HG03460 (cell line): ENCODE measurements at regions not wholly inside any gene's neighbourhood (a gene's known extent, or its start where the extent isn't known, plus 50 kb on each side); places are given as distances from the start of the nearest gene placed in this dataset.

Experiments
- ATAC-seq: cut with Tn5 transposase; IDR thresholded peaks from one replicate; pipeline ENCODE4 v1.9.1; 2021; ENCODE audit not compliant: unreplicated experiment

DNA sequence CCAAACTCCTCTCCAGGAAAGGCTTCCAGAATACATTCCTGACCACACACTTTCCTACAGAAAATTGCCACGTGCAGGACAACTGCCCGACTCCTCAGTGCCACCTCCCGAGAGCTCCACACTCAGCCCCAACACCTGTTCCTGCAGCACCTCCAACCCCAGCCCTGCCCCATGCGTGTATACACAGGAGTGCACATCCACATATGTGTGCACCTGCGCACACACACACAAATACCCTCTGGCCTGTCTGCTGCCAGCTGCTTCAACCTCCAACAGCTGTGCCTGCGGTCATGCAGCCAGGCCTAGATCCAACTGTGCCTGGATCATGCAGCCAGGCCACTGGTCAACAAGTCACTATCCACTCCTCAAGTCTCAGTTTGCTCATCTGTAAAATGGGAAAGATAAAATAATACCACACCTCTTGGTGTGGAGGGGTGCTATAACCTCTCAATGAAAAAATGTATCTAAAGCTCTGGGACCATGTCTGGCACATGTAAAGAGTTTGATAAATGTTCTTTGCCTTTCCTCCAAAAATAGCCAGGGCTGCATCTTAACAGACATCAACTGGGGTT, 152.1 kb upstream of the ID2 start:
- no peak for ATAC-seq

DNA sequence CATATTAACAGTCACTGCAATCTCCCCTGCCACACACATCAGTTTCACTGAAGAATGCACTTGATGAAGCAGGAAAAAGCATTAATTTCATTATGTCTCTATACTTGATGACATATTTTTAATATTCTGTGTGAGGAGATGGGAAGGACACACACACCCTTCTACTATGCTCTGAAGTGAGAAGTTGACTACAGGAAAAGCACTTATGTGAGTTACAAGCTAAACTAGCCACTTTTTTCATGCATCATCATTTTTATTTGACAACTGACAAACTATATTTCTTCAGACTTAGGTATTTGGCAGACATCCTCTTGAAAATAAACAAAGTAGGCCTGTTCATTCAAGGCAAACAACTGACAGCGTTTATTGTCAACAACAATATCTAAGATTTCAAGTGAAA, 150.4 kb upstream of the ID2 start:
- ATAC-seq: no peak

DNA sequence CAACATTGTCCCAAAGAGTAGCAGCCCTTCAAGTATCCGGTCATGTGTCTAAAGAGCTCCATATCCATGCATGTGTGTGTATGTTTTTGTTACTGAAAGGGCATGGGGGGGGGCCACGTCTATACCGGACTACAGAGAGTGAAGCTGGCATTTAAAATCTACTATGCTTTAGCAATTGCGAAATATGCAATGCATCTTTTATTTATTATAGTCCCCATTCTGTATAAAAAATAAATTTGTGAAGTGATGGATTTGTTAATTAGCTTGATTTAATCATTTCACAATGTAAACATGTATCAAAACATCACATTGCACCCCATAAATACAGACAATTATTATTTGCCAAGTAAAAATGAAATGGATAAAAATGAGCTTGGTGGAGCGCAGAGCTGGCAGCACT, 149.4 kb upstream of the ID2 start:
- no peak for ATAC-seq

DNA sequence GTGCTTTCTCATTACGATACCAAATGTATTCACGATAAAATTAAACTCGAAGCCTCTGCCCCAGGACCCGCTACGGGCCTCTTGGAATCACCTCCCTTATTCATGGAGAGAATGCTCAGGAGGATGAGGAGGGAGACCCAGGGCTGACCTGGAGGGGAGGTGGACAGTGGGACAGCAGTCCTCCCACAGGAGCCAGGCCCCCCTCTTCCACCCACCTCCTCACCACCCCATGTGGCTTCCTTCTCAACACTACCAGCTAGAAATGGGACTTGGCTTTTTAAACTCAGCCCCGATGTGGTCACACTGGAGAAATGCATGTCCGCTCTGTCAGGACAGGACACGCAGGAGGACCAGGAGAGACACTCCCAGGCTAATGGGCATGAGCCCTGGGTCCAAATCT, 147.9 kb upstream of the ID2 start:
- no peak for ATAC-seq

DNA sequence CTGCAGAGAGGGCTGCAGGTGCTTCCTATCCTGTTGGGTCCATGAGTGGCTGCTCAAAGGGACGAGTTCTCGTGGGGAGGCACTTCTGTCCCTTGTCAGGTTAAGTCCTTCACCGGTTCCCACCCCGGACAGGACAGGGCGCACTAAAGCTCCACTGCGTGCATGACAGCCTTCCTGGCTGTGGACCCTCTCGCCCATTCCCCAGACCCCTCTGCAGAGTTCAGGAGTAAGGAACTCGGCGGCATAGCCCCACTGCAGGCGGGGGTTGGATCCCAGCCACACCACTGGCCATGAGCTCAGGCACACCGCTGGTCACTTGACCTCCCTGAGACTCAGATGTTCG, 147.5 kb upstream of the ID2 start:
- no peak for ATAC-seq

DNA sequence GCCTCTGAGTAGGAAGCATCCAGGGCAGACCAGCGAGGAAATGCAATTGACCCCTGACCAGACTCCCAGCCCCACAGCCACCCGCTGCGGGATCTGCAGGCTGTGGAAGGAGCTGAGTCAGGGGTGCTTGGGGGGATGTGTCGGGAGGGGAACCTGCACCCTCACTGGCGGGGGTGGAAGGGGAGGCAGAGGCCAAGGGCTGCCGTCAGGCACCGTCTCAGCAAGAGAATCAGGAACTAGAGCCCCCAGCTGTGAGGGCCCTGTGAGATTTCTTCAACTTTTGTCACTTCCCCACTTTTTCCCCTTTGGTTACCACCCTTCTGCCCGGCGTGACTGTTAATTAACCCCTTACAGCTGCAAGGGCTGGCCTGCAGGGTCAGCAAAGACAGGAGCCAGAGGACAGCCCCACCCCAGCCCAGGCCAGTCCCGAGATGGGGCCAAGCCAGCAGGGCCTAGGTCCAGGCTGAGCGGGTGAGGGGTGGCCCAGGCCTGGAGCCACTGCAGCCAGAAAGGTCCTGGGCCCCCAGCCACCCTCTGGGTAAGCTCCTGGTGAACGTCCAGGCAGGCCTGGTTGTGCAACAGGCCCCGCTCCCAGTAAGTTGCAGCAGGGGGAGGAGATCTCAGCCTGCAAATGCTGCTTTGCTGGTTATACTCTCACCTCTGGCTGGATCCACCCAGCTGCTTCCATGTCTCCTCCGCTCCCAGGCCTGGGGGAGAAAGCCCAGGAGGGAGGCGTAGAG, 147.0 kb upstream of the ID2 start:
- ATAC-seq: no peak

DNA sequence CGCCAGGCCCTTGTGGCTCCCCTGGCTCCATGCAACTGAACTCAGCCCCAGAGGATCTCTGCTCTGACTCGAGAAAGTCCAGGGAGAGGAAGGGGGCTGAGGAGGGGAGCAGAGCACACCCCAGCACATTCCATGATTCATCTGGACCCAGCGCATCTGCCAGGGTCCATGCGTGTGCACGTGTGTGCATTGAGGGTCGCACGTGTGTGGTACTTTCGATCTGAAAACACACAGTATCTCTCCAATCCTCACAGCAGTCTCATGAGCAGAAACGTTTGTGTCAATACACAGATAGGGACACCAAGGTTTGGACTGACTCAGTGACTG, 146.4 kb upstream of the ID2 start:
- no peak for ATAC-seq

DNA sequence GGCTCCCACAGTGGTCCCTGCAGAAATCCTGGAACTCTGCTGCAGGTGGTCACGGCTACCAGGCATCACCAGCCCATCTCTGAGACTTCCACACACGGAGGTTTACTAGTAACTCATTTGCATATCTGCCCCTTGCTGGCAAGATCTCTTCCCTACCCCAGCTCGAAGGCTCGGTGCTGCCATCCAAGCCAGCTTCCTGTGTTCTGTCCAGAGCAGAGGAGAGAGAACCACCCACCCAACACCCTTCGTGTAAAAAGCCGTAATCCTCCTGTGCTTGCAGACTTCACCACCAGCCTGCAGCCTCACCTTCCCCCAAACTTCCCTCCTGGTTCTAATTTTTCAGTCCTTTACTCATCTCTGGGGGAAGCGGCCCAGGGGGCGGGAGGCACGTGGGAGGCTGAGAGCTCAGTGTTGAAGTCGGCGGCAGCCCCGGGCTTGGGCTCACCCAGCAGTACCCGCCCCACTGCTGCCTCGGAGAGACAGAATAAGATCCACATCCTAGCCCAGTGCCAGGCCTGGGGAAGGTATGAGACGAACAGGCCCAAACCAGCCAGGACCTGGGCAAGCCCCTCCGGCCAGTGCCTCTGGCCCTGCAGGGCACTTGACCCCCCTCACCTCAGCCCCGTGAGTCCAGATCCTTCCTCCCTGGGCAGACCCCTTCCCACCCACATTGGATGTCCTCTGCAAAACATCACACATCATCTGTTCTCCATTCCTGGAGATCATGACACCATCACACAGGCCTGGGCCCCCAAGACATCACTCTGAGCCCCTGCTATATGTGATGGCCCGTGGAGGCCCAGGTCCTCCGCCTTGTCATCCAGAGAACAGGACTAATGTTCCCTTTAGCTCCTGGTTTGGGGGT, 145.8 kb upstream of the ID2 start:
- peak; percentile 45 for ATAC-seq

DNA sequence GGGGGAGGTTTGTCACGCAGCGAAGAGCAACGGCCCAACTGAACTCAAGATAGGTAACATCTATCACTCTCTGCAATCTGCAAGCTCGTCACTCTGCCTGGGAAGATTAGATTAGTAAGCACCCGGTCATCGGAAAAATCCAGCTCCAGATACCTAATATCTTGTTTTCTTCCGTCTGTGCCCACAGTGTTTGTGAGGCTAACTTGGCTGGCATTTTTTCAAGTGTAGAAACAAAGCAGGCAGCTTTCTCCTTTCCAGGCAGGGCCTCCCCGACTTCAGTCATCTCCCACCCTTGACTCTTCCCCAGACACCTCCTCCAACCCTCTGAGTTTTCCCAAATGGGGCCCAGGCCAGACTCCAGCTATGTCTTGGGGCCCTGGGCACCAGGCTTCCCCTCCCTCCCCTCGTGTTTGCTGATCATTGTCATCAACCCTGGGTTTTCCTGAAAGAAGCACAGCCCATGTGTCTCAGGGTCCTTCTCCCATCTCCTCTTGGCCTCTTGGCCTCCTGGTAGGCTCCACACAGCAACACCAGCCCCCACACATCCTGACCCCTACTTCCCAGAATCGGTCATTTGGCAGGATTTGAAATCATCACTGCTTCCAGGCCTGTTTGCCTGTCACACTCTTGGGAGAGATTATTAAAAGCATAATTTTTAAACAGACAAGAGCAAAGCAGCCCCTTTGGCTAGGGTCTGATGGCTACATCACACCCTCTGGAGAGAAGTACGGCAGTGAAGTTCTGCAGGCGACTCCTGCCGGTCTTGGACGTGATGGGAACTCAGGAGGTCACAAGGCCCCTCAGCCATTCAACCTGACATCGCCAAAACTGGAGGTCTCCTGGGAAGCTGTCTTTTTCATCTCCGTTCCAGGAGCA, 144.9 kb upstream of the ID2 start:
- no peak for ATAC-seq

DNA sequence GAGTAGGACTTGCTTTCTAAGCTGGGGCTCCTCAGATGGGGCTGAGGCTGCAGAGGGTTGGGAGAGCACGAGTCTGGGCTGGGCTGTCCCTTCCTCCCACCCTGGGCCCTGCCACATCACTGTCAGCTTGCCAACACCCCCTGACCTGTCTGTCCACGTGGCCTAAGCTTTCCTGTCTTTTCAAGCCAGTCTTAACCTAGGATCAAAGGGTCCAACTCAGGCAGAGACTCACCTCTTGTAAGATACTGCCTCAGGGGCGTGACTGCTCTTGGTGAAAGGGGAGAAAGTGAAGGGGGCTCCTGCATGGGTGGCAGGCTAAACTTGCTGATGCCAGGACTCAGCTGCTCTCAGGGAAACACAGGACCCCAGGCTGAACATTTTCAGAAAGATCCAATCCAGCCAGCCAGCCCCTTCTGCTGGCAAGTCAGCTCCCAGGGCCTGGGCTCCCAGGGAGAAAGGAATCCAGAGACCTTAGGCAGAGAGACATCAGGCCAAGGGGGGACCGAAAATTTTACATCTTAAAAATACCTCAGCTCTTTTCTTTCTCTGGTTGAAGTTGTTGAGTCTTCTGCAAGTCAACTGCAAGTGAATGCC, 144.2 kb upstream of the ID2 start:
- no peak for ATAC-seq

DNA sequence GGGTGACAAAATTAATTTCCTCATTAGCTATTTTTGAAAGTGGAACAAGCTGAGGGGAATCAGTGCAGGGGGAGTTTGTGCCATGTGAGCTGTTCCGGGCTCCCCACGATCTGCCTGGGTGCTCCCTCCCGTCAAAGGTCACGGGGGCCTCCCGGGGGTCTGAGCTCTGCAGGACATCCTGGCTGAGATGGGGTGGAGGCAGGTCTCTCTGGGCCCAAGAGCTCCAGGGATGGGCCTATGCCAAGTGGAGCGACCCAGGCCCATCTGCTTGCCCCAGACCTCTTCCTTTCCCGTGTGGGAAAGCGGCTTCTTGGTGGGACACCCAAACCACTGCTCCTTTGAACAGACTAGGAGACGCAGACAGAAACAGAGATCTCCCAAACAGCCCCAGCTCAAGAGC, 143.3 kb upstream of the ID2 start:
- ATAC-seq: no peak

DNA sequence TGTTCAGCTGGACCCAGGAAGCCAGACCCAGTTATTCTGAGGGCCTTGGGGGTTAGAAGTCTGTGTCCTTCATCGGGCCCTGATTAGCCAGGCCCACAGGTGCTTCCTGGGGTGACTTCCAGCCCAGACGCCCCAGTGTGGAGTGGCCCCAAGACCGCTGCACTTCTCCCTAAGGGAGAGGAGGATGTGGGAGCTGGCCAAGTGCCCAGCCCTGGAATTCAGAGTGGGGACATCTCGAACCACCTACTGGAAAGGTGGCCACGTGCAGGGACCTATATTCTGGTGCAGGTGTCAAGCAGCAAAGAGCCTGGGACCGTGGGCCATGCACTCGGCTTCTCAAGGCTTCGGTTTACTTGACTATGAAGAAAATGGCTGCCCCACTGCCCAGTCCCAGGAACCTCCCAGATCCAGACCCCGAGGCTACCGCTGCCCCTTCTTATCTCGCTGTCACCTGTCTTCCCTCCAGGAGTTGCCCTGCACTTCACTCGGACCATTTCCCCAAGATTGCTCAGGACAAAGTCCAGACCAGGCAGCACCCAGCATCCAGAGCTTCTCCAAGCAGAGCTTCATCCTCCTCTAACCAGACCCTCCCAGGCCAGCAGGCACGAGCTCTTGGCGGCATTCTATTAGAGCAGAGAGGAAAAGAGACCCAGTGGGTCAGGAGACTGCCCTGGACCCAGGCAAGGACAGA, 142.8 kb upstream of the ID2 start:
- ATAC-seq: no peak

DNA sequence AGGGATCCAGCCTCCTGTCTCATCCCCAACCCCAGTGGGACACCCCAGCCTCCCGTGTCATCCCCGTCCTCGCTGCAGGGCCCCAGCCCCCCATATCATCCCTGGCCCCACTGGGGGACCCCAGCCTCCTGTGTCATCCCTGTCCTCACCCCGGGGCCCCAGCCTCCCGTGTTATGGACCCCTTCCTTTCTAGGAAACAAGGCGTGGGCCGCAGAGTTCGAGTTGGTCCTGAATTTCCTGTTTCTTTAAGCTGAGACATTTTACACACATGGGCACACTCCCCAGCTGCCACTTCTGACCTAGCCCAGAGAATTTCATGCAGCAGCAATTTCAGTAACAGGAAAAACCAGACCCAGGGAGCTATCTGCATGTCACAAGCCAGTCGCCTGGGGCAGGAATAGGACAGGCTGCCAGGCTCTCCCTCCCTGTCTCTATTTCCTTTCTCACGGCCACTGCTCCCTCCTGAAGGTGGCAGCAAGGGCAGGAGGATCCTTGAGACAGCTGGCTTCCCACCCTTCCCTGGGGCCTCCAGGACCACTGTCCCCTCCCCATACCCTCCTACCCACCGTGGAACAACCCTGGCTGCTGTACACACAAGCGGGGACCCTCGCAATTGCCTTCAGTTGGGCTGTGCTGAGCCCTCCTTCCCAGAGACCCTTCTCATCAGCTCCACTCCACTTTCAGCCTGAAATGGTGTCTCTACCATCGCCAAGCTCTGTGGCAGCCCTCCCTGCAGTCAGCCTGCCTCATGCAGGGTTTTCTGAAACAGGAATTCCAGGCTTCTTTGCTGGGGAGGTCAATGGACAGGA, 141.9 kb upstream of the ID2 start:
- no peak for ATAC-seq

DNA sequence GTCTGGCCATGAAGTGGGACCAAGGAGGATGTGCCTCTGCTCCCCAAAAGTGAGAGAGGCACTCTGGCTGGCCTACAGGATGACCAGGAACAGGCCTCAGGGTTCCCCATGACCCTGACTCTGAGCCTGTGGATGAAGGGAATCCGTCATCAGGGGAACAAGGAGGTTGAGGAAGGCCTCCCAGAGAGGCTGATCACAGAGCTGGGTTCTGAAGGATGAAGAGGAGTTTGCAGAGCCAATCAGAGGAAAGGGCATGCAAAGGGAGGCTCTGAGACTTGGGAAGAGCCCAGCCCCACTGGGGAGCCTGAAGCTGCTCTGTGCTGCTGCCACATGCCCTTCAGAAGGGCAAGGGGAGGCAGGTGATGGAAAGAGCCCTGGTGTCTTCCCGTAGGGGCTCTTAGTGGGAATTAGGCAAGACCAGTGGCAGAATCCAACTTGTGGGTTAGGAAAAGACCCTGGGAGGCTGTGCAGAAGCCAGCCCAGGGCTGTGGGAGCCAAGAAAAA, 141.3 kb upstream of the ID2 start:
- ATAC-seq: no peak

DNA sequence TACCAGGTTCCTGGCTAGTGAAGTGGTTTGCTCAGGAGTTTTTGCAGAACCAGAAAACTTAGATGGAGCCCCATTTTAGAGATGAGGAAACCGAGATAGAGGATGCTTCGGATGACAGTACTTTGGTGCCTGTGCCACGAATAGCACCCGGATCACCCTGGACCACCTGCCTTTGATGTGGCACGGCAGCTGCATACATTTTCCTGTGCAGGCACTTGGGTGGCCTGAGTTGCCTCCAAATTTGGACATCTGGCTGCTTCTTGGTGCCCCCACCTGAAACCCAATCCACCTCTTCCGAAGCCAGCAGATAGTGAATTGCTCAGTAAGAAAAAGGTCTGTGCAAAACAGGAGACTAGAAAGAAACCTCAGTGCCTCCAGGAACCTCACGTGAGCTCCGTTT, 140.6 kb upstream of the ID2 start:
- ATAC-seq: no peak

DNA sequence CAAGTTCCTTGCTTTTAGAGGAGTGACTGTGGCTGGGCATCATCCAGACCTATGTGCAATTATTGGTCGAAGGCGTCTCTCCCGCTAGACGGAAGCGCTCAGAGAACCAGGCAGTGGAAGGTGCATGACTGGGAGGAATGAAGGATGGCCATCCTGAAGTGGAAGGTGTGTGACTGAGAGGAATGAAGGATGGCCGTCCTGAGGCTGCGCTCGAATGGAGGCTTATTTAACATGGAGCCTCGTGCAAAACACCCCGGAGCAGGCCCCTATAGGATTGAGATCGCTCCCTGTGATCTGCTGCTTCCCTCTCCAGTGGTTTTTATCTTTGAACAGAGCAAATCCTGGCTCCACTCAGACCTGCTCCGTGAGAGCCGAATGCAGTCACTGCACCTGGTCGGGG, 140.2 kb upstream of the ID2 start:
- ATAC-seq: no peak

DNA sequence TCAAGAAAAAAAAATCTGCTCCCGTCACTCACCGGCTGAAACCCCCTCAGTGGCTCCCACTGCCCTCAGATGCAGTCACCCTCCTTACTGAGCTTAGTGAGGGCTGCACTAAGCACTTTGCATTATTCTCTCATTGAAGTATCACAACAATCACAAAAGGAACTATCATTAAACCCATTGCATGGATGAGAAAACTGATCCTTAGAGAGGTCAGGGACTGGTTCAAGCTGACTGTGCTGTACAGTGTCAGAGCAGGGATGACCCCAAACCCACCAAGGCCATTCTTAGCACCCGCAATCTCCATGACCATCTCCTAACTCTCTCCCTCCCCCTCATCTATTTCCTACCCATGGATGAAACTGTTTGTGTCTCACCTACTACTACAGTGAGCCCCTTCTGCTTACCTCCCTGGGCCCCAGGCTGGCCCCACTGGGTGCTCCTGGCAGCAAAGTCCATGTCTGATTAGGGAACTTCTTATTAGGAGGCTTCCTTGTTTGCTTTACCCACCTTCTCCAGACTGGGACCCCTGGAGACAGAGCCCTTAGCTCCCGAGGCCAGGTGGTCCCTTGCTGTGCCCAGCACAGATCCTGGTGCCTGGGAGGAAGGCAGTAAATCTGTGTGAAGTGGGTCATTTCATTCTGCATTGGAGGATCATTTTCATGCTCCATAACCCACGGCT, 139.3 kb upstream of the ID2 start:
- no peak for ATAC-seq

DNA sequence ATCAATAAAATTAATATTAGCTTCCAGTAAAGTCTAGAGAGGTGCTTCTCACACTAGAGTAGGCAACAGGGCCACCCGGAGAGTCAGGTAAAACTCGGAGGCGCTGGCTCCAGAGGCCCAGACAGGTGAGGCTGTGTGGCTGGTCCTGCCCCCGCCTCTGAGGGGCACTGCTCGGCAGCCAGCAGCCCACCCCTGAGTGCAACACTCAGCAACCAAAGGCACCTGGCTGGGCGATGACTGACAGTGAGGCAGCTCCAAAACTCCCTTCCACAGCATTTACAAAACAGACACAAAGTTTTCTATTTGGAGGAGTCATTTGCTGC, 138.8 kb upstream of the ID2 start:
- ATAC-seq: peak; percentile 19
